SK-N-SH (cell line): ENCODE measurements at regions not wholly inside any gene's neighbourhood (a gene's known extent, or its start where the extent isn't known, plus 50 kb on each side); places are given as distances from the start of the nearest gene placed in this dataset.

Experiments used
- CTCF ChIA-PET: fragments of 300-600, 350-600 bp; formaldehyde crosslinking; extraction: SDS; loops from one replicate; lab custom pipeline; 2021; lab: Yijun Ruan, JAX
- POLR2A ChIA-PET: fragments of 350-600 bp; sonication (Branson Sonifier 250); formaldehyde crosslinking; extraction: SDS; loops from one replicate; lab custom pipeline; 2020; ENCODE audit warnings: antibody characterized with exemption, inconsistent platforms; lab: Yijun Ruan, JAX
- DNase-seq: peaks from one replicate; pipeline ENCODE4 v3.0.0; 2012
- H2AFZ ChIP-seq: fragments of 200-600 bp; sonication (generic); 2 replicates; pipeline ENCODE4 v1.8.1; 2016; ENCODE audit warnings: antibody characterized with exemption, mild to moderate bottlenecking, low read depth
- H3F3A ChIP-seq: fragments of 200-600 bp; sonication (generic); replicated peaks from 2 replicates; pipeline ENCODE3; 2016; ENCODE audit warnings: antibody characterized with exemption, mild to moderate bottlenecking; ENCODE audit not compliant: insufficient read depth
- H3K27ac ChIP-seq, 2 experiments: fragments of 200-500 bp in 1 of 2; fragments of 200-600 bp in 1 of 2; sonication (Bioruptor generic) in 1 of 2; sonication (generic), shearing (Covaris generic) in 1 of 2; 2 replicates each; pipeline versions ENCODE4 v1.5.1 to v1.6.1; 2014 to 2016; ENCODE audit warnings: low read depth in 2 of 2, inconsistent platforms in 1 of 2, low read length in 1 of 2, mild to moderate bottlenecking in 1 of 2, mixed read lengths in 1 of 2
- H3K27me3 ChIP-seq: fragments of 200-600 bp; sonication (generic), shearing (Covaris generic); 2 replicates; pipeline ENCODE4 v1.6.1; 2016; ENCODE audit warnings: mixed run types; ENCODE audit not compliant: insufficient read depth
- H3K36me3 ChIP-seq, 2 experiments: fragments of 200-500 bp in 1 of 2; fragments of 200-600 bp in 1 of 2; sonication (Bioruptor generic) in 1 of 2; sonication (generic) in 1 of 2; replicated peaks in 1 of 2; 2 replicates each; pipeline versions ENCODE3 to v1.5.1; 2014 to 2016; ENCODE audit warnings: low read length in 1 of 2, mild to moderate bottlenecking in 1 of 2; ENCODE audit not compliant: insufficient read depth in 2 of 2, control insufficient read depth in 1 of 2
- H3K4me1 ChIP-seq, 2 experiments: fragments of 200-500 bp in 1 of 2; fragments of 200-600 bp in 1 of 2; sonication (Bioruptor generic) in 1 of 2; sonication (generic), shearing (Covaris generic) in 1 of 2; 2 replicates each; pipeline versions ENCODE4 v1.5.1 to v1.6.1; 2014 to 2016; ENCODE audit warnings: low read depth in 1 of 2, low read length in 1 of 2, mixed run types in 1 of 2; ENCODE audit not compliant: insufficient read depth in 2 of 2, control insufficient read depth in 1 of 2
- H3K4me2 ChIP-seq: fragments of 200-600 bp; sonication (generic), shearing (Covaris generic); 2 replicates; pipeline ENCODE4 v1.6.1; 2017; ENCODE audit warnings: mixed run types
- H3K4me3 ChIP-seq, 2 experiments: fragments of 200-500 bp in 1 of 2; fragments of 200-600 bp in 1 of 2; sonication (Bioruptor generic) in 1 of 2; sonication (generic), shearing (Covaris generic) in 1 of 2; 2 replicates each; pipeline versions ENCODE4 v1.5.1 to v1.8.1; 2014 to 2016; ENCODE audit warnings: low read depth in 2 of 2, inconsistent platforms in 1 of 2, low read length in 1 of 2, mild to moderate bottlenecking in 1 of 2, mixed read lengths in 1 of 2, moderate library complexity in 1 of 2
- H3K79me2 ChIP-seq: fragments of 200-600 bp; sonication (generic); 2 replicates; pipeline ENCODE4 v1.8.1; 2017; ENCODE audit warnings: mild to moderate bottlenecking; ENCODE audit not compliant: insufficient read depth
- H3K9ac ChIP-seq: fragments of 200-600 bp; sonication (generic); 2 replicates; pipeline ENCODE4 v1.6.1; 2017; ENCODE audit warnings: mixed run types
- H3K9me2 ChIP-seq: fragments of 200-600 bp; sonication (generic); 2 replicates; pipeline ENCODE4 v1.6.1; 2017; ENCODE audit warnings: mixed run types
- H3K9me3 ChIP-seq: fragments of 200-600 bp; sonication (generic); 2 replicates; pipeline ENCODE4 v1.6.1; 2017; ENCODE audit warnings: mixed run types, mild to moderate bottlenecking, moderate library complexity
- H4K20me1 ChIP-seq: fragments of 200-600 bp; sonication (generic); 2 replicates; pipeline ENCODE4 v1.6.1; 2017; ENCODE audit warnings: mild to moderate bottlenecking, mixed run types; ENCODE audit not compliant: insufficient read depth
- CTCF ChIP-seq: fragments of 200-600 bp; sonication (generic); IDR thresholded peaks from 2 replicates; pipeline ENCODE4 v1.6.1; 2017; ENCODE audit warnings: antibody characterized with exemption, mild to moderate bottlenecking, moderate library complexity
- ELF1 ChIP-seq: IDR thresholded peaks from 2 replicates; pipeline ENCODE4 v1.4.0; 2012
- EZH2phosphoT487 ChIP-seq: fragments of 200-600 bp; sonication (generic); IDR thresholded peaks from 2 replicates; pipeline ENCODE4 v1.6.1; 2017; ENCODE audit warnings: low read depth, mixed run types, mild to moderate bottlenecking, antibody characterized with exemption, moderate library complexity, borderline replicate concordance
- FOXJ3 ChIP-seq: sonication (generic); formaldehyde crosslinking; IDR thresholded peaks from 2 replicates; pipeline ENCODE4 v1.5.1; 2020; ENCODE audit warnings: mild to moderate bottlenecking, missing genetic modification reagents
- GABPA ChIP-seq: IDR thresholded peaks from 2 replicates; pipeline ENCODE4 v1.4.0; 2012; ENCODE audit warnings: low read depth, mild to moderate bottlenecking
- IRF3 ChIP-seq: fragments of 150-350 bp; IDR thresholded peaks from 2 replicates; pipeline ENCODE4 v1.6.1; 2016; ENCODE audit warnings: mild to moderate bottlenecking, low read depth, low read length
- JUND ChIP-seq: IDR thresholded peaks from 2 replicates; pipeline ENCODE4 v1.4.0; 2012
- MEF2A ChIP-seq: IDR thresholded peaks from 2 replicates; pipeline ENCODE4 v1.4.0; 2012; ENCODE audit warnings: low read depth, borderline replicate concordance
- MXI1 ChIP-seq: IDR thresholded peaks from 2 replicates; pipeline ENCODE4 v1.6.1; 2012; ENCODE audit warnings: mild to moderate bottlenecking, low read depth, low read length, improper control_type of control experiment
- POLR2AphosphoS5 ChIP-seq: IDR thresholded peaks from 2 replicates; pipeline ENCODE4 v1.6.1; 2012; ENCODE audit warnings: low read depth, low read length
- RAD21 ChIP-seq: IDR thresholded peaks from 2 replicates; pipeline ENCODE4 v1.6.1; 2012; ENCODE audit warnings: mild to moderate bottlenecking, low read length
- RFX5 ChIP-seq: IDR thresholded peaks from 2 replicates; pipeline ENCODE4 v1.6.1; 2012; ENCODE audit warnings: mild to moderate bottlenecking, improper control_type of control experiment, low read length
- RXRA ChIP-seq: IDR thresholded peaks from 2 replicates; pipeline ENCODE4 v1.4.0; 2012; ENCODE audit warnings: low read depth, mild to moderate bottlenecking, borderline replicate concordance
- SIN3A ChIP-seq: IDR thresholded peaks from 2 replicates; pipeline ENCODE4 v1.6.1; 2012; ENCODE audit warnings: low read depth, mild to moderate bottlenecking, low read length, moderate library complexity, borderline replicate concordance
- TCF12 ChIP-seq: IDR thresholded peaks from 2 replicates; pipeline ENCODE4 v1.4.0; 2012
- USF1 ChIP-seq: IDR thresholded peaks from 2 replicates; pipeline ENCODE4 v1.4.0; 2012; ENCODE audit warnings: low read depth, borderline replicate concordance
- USF2 ChIP-seq: fragments of 150-350 bp; IDR thresholded peaks from 2 replicates; pipeline ENCODE4 v1.6.1; 2017; ENCODE audit warnings: antibody characterized with exemption, low read length, low read depth, borderline replicate concordance
- ZBTB33 ChIP-seq: IDR thresholded peaks from 2 replicates; pipeline ENCODE4 v1.4.0; 2012; ENCODE audit warnings: low read depth, borderline replicate concordance
- WGBS: methylation state at CpG from one replicate; pipeline ENCODE4 v1.1.6; 2017; ENCODE audit warnings: low lambda C conversion rate; 5-methylcytosine and 5-hydroxymethylcytosine counted together

GRCh38 chr1:79177844-79178243 lies 171.3 kb upstream of the ADGRL4 start:
- no peaks in the 10 kb centered on the region for H3K27me3 ChIP-seq
- POLR2A ChIA-PET, result no interaction called here
- peaks cover 4% of the 10 kb centered on the region; the same call in 1 of the 2 replicates for H3K9me3 ChIP-seq
- CTCF ChIA-PET, result interaction anchor here (0.9 kb wide), 1 partner anchor 489 kb away, joined by 3 read pairs; no protein-coding TSS in a partner anchor
- whole genome bisulfite sequencing, result 93% methylated on average over 1 of the region's 1 CpG
- TF ChIP-seq RXRA (no peak), MEF2A (no peak), USF2 (no peak), ELF1 (no peak), FOXJ3 (CRISPR knock-in tag) (no peak), RAD21 (no peak), GABPA (no peak), IRF3 (no peak), JUND (no peak), CTCF (no peak), EZH2phosphoT487 (no peak), POLR2AphosphoS5 (no peak), TCF12 (no peak), RFX5 (no peak), SIN3A (no peak), USF1 (no peak), ZBTB33 (no peak), MXI1 (no peak)
- 0 out of 2 replicates have a peak, but pooled peaks cover 3% of the 10 kb centered on the region for H3K9me2 ChIP-seq
- H3K4me3 ChIP-seq, result no peak overlapping the region
- H2AFZ ChIP-seq, result no peak overlapping the region
- DNase-seq, result no peak
- no peaks in the 10 kb centered on the region for H3K79me2 ChIP-seq
- H3K9ac ChIP-seq, result no peak overlapping the region
- H3F3A ChIP-seq, result no peaks in the 10 kb centered on the region
- H4K20me1 ChIP-seq, result no peaks in the 10 kb centered on the region
- H3K36me3 ChIP-seq, result peaks cover 0 to 4% of the 10 kb centered on the region in 2 experiments
- no peaks in the 10 kb centered on the region for H3K4me1 ChIP-seq
- H3K27ac ChIP-seq, result no peak overlapping the region
- H3K4me2 ChIP-seq, result no peak overlapping the region
